ENCODE measurements at regions not wholly inside any gene's neighbourhood (a gene's known extent, or its start where the extent isn't known, plus 50 kb on each side); places are given as distances from the start of the nearest gene placed in this dataset.

DNA sequence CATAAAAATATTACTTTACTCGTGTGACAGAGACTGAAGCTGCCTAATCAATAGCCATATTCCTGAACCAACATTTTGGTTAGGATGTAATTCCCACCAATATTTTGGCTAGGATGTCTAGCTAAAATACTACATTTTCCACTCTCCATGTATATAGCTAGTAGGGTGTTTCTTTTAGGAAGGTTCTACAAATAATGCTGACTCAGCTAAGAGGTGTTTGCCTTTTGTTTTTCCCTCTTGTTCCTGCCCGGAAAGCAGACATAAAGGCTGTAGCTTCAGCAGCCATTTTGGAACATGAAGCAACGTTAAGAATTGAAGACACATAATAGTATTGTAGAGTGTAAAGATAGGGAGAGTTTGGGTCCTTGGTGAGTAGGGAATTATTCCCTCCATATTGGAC is 187.3 kb upstream of the PDZRN3 start:
- H3K4me1 ChIP-seq (ENCODE audit: control insufficient read depth in 1 of 2, insufficient read depth in 2 of 2, low read depth in 1 of 2, low read length in 1 of 2), result peaks cover 4 to 6% of the 10 kb centered on the region in 2 experiments; a peak in 3 of 4 replicates
- POLR2A ChIA-PET, result no interaction called here
- 0 out of 2 replicates have a peak, but pooled peaks cover 3% of the 10 kb centered on the region for H3K9me2 ChIP-seq
- TF ChIP-seq, protein P1, sequence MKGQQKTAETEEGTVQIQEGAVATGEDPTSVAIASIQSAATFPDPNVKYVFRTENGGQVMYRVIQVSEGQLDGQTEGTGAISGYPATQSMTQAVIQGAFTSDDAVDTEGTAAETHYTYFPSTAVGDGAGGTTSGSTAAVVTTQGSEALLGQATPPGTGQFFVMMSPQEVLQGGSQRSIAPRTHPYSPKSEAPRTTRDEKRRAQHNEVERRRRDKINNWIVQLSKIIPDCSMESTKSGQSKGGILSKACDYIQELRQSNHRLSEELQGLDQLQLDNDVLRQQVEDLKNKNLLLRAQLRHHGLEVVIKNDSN (IDR thresholded peaks at IDR 0.05; ENCODE audit: borderline replicate concordance, low read depth), result no peak
- TF ChIP-seq FOSL2 (IDR thresholded peaks at IDR 0.05; ENCODE audit: borderline replicate concordance, low read depth), result no peak
- no peak for TF ChIP-seq SIN3A (IDR thresholded peaks at IDR 0.05; ENCODE audit: borderline replicate concordance, low read depth, low read length)
- TF ChIP-seq, protein P2, sequence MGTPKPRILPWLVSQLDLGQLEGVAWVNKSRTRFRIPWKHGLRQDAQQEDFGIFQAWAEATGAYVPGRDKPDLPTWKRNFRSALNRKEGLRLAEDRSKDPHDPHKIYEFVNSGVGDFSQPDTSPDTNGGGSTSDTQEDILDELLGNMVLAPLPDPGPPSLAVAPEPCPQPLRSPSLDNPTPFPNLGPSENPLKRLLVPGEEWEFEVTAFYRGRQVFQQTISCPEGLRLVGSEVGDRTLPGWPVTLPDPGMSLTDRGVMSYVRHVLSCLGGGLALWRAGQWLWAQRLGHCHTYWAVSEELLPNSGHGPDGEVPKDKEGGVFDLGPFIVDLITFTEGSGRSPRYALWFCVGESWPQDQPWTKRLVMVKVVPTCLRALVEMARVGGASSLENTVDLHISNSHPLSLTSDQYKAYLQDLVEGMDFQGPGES (IDR thresholded peaks at IDR 0.05; ENCODE audit: low read depth, low read length), result no peak
- no peak for TF ChIP-seq JUND (IDR thresholded peaks at IDR 0.05)
- H2AFZ ChIP-seq (ENCODE audit: low read depth), result no peak overlapping the region
- WGBS (ENCODE audit: low lambda C conversion rate), result 82% methylated on average over 3 of the region's 3 CpGs
- H3K4me3 ChIP-seq (ENCODE audit: low read depth in 2 of 2, low read length in 1 of 2), result no peak overlapping the region
- no peak overlapping the region for H3K27ac ChIP-seq (ENCODE audit: low read depth in 2 of 2, low read length in 1 of 2)
- H3K27me3 ChIP-seq (ENCODE audit: insufficient read depth), result no peaks in the 10 kb centered on the region
- H3K36me3 ChIP-seq (replicated peaks in 1 of 2; ENCODE audit: control insufficient read depth in 1 of 2, insufficient read depth in 2 of 2, low read length in 1 of 2), result no peaks in the 10 kb centered on the region
- DNase-seq, result no peak
- H3K4me2 ChIP-seq, result no peak overlapping the region
- no peak overlapping the region for H3K9ac ChIP-seq
- no peaks in the 10 kb centered on the region for H3F3A ChIP-seq (replicated peaks; ENCODE audit: insufficient read depth)
- CTCF ChIA-PET, result interaction anchor here (0.8 to 3.5 kb wide), 2 partner anchors 36 to 343 kb away, joined by 3 to 12 read pairs; no protein-coding TSS in a partner anchor
- H3K9me3 ChIP-seq, result no peaks in the 10 kb centered on the region
- H3K79me2 ChIP-seq (ENCODE audit: insufficient read depth), result no peaks in the 10 kb centered on the region
- no peaks in the 10 kb centered on the region for H4K20me1 ChIP-seq (ENCODE audit: insufficient read depth)

DNA sequence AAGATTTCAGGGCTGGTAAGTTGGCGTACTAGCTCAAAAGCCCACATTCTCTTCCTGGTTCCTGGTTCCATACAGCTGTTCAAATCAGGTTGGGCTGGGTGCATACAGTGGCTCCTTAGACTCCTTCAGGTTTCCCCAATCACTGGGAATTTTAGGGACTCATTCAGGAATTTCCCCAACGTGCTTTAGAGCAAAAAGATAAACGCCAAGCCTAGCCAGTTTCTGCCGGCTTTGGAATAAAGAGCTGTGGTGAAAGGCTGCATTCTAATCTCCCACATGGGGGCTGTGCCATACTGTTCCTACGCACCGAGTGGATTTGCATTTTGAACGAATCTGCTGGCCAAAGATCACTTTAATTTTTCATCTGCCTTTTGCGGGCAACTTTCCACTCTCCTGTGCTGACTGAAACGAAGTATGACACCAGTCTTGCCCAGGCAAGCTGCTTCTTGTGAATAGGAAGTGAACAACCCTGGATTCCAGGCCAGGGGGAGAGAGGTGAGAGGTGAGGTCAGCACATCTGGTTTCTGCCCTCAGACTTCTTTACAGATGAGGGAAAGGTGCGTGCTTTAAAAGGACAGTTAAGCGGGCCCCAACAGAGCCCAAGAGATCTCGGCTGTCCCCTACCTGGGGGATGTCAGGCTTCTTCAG is 184.2 kb upstream of the PDZRN3 start:
- H3K79me2 ChIP-seq (ENCODE audit: insufficient read depth), result no peaks in the 10 kb centered on the region
- H3K36me3 ChIP-seq (replicated peaks in 1 of 2; ENCODE audit: control insufficient read depth in 1 of 2, insufficient read depth in 2 of 2, low read length in 1 of 2), result no peaks in the 10 kb centered on the region
- peaks cover 4 to 6% of the 10 kb centered on the region in 2 experiments; a peak in 3 of 4 replicates for H3K4me1 ChIP-seq (ENCODE audit: control insufficient read depth in 1 of 2, insufficient read depth in 2 of 2, low read depth in 1 of 2, low read length in 1 of 2)
- H3K9me2 ChIP-seq, result 0 out of 2 replicates have a peak, but pooled peaks cover 3% of the 10 kb centered on the region
- CTCF ChIA-PET, result interaction anchor here (1.1 to 2.3 kb wide), 4 partner anchors 13 to 344 kb away, joined by 3 to 6 read pairs (median 4); no protein-coding TSS in a partner anchor
- no peak overlapping the region for H3K4me2 ChIP-seq
- WGBS (ENCODE audit: low lambda C conversion rate), result 73% methylated on average over 12 of the region's 12 CpGs
- POLR2A ChIA-PET, result no interaction called here
- no peak overlapping the region for H3K27ac ChIP-seq (ENCODE audit: low read depth in 2 of 2, low read length in 1 of 2)
- no peaks in the 10 kb centered on the region for H3K27me3 ChIP-seq (ENCODE audit: insufficient read depth)
- no peaks in the 10 kb centered on the region for H3K9me3 ChIP-seq
- H3K9ac ChIP-seq, result no peak overlapping the region
- H2AFZ ChIP-seq (ENCODE audit: low read depth), result no peak overlapping the region
- no peaks in the 10 kb centered on the region for H3F3A ChIP-seq (replicated peaks; ENCODE audit: insufficient read depth)
- H4K20me1 ChIP-seq (ENCODE audit: insufficient read depth), result no peaks in the 10 kb centered on the region
- H3K4me3 ChIP-seq (ENCODE audit: low read depth in 2 of 2, low read length in 1 of 2), result no peak overlapping the region
- DNase-seq, result no peak
- TF ChIP-seq RXRA (IDR thresholded peaks at IDR 0.05; ENCODE audit: borderline replicate concordance, low read depth) (no peak), YY1 (IDR thresholded peaks at IDR 0.05; ENCODE audit: low read depth) (no peak), TEAD4 (IDR thresholded peaks at IDR 0.05; ENCODE audit: borderline replicate concordance, insufficient read depth) (no peak), RFX5 (IDR thresholded peaks at IDR 0.05; ENCODE audit: low read length) (no peak), JUND (IDR thresholded peaks at IDR 0.05) (no peak), EZH2phosphoT487 (IDR thresholded peaks at IDR 0.05; ENCODE audit: borderline replicate concordance, low read depth) (no peak), MEF2A (IDR thresholded peaks at IDR 0.05; ENCODE audit: borderline replicate concordance, low read depth) (no peak), NFIC (IDR thresholded peaks at IDR 0.05; ENCODE audit: borderline replicate concordance) (no peak), POLR2AphosphoS5 (IDR thresholded peaks at IDR 0.05; ENCODE audit: low read depth, low read length) (no peak), EP300 (IDR thresholded peaks at IDR 0.05; ENCODE audit: borderline replicate concordance in 1 of 2, low read depth in 1 of 2, low read length in 1 of 2) (no peak), MXI1 (IDR thresholded peaks at IDR 0.05; ENCODE audit: low read depth, low read length) (no peak), TCF12 (IDR thresholded peaks at IDR 0.05) (no peak), RCOR1 (IDR thresholded peaks at IDR 0.05; ENCODE audit: low read length) (no peak)
- TF ChIP-seq, protein P2 (IDR thresholded peaks at IDR 0.05; ENCODE audit: low read depth, low read length), result no peak
- TF ChIP-seq, protein P3, sequence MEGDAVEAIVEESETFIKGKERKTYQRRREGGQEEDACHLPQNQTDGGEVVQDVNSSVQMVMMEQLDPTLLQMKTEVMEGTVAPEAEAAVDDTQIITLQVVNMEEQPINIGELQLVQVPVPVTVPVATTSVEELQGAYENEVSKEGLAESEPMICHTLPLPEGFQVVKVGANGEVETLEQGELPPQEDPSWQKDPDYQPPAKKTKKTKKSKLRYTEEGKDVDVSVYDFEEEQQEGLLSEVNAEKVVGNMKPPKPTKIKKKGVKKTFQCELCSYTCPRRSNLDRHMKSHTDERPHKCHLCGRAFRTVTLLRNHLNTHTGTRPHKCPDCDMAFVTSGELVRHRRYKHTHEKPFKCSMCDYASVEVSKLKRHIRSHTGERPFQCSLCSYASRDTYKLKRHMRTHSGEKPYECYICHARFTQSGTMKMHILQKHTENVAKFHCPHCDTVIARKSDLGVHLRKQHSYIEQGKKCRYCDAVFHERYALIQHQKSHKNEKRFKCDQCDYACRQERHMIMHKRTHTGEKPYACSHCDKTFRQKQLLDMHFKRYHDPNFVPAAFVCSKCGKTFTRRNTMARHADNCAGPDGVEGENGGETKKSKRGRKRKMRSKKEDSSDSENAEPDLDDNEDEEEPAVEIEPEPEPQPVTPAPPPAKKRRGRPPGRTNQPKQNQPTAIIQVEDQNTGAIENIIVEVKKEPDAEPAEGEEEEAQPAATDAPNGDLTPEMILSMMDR (IDR thresholded peaks at IDR 0.05), result no peak
- TF ChIP-seq, protein P4, sequence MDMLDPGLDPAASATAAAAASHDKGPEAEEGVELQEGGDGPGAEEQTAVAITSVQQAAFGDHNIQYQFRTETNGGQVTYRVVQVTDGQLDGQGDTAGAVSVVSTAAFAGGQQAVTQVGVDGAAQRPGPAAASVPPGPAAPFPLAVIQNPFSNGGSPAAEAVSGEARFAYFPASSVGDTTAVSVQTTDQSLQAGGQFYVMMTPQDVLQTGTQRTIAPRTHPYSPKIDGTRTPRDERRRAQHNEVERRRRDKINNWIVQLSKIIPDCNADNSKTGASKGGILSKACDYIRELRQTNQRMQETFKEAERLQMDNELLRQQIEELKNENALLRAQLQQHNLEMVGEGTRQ (IDR thresholded peaks at IDR 0.05; ENCODE audit: borderline replicate concordance, low read depth, low read length), result no peak
- TF ChIP-seq, protein P1 (IDR thresholded peaks at IDR 0.05; ENCODE audit: borderline replicate concordance, low read depth), result no peak
